Peyer's patch (tissue), 4 donors: ENCODE measurements at regions not wholly inside any gene's neighbourhood (a gene's known extent, or its start where the extent isn't known, plus 50 kb on each side); places are given as distances from the start of the nearest gene placed in this dataset.

Source experiments
- DNase-seq, 3 donors: peaks; one replicate each; pipeline ENCODE4 v3.0.0-alpha.2; 2017 to 2019
- H3K27ac ChIP-seq, 4 donors: fragments of 200-600 bp; sonication (generic); one replicate each; pipeline ENCODE4 v1.5.1; 2016 to 2019
- H3K27me3 ChIP-seq, 2 donors: fragments of 200-600 bp; sonication (generic); one replicate each; pipeline ENCODE4 v1.5.1; 2019
- H3K36me3 ChIP-seq, 3 donors: fragments of 200-600 bp; sonication (generic); one replicate each; pipeline ENCODE4 v1.5.1; 2016 to 2019
- H3K4me1 ChIP-seq, 4 donors: fragments of 200-600 bp; sonication (generic); one replicate each; pipeline ENCODE4 v1.5.1; 2016 to 2019
- H3K4me3 ChIP-seq, 4 donors: fragments of 200-600 bp; sonication (generic); 1 replicate in 3 of 4; 2 replicates in 1 of 4; pipeline ENCODE4 v1.5.1; 2016 to 2019; ENCODE audit warnings: mild to moderate bottlenecking in 1 of 4
- H3K9me3 ChIP-seq, 4 donors: fragments of 200-600 bp; sonication (generic); one replicate each; pipeline ENCODE4 v1.5.1; 2016 to 2019; ENCODE audit warnings: mild to moderate bottlenecking in 1 of 4
- CTCF ChIP-seq, 6 experiments: fragments of 450-650 bp in 4 of 6; fragments of 200-600 bp in 2 of 6; sonication (generic) in 1 of 6; IDR thresholded peaks; one replicate each; pipeline ENCODE4 v1.5.1; 2017 to 2019; ENCODE audit warnings: antibody characterized with exemption in 6 of 6, mild to moderate bottlenecking in 3 of 6, moderate library complexity in 1 of 6
- POLR2A ChIP-seq, 2 donors: fragments of 450-650 bp; IDR thresholded peaks; one replicate each; pipeline ENCODE4 v1.5.1; 2017; ENCODE audit warnings: antibody characterized with exemption in 2 of 2, mild to moderate bottlenecking in 2 of 2, moderate library complexity in 2 of 2

DNA sequence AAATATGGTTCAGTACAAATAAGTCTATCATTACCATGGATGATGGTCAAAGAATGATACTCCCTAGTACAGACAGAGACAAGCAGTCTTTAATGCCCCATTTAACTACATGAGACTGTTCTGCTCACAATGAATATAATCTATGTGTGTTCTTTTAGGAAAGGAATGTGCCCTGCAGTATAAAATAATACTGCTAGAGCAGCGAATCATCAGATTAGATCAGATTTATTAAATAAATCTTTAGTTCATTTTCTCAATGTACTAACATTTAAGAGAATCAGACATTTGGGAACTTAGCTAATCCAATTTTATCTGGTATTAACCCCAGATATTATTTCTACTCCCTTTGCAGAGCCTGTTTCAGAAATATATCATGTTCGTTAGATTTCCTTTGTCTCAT lies 272.0 kb upstream of the GCFC2 start:
- no peaks in the 10 kb centered on the region for H3K9me3 ChIP-seq
- H3K36me3 ChIP-seq = no peaks in the 10 kb centered on the region
- H3K4me3 ChIP-seq = no peak overlapping the region
- TF ChIP-seq CTCF (IDR thresholded peaks at IDR 0.05) (no peak), POLR2A (IDR thresholded peaks at IDR 0.05) (no peak)
- DNase-seq = no peak
- no peaks in the 10 kb centered on the region for H3K4me1 ChIP-seq
- no peak overlapping the region for H3K27ac ChIP-seq
- H3K27me3 ChIP-seq = no peaks in the 10 kb centered on the region

GRCh38 chr2:75964646-75965045 lies 253.9 kb upstream of the GCFC2 start:
- H3K9me3 ChIP-seq = peaks cover 0 to 2% (median 0%) of the 10 kb centered on the region in 4 donors
- H3K36me3 ChIP-seq = no peaks in the 10 kb centered on the region
- H3K4me1 ChIP-seq = no peaks in the 10 kb centered on the region
- H3K4me3 ChIP-seq = no peak overlapping the region
- TF ChIP-seq POLR2A (IDR thresholded peaks at IDR 0.05) = no peak
- no peak for TF ChIP-seq CTCF (IDR thresholded peaks at IDR 0.05)
- no peaks in the 10 kb centered on the region for H3K27me3 ChIP-seq
- no peak overlapping the region for H3K27ac ChIP-seq
- DNase-seq = no peak

GRCh38 chr2:75960472-75961009 lies 249.8 kb upstream of the GCFC2 start:
- Histone ChIP-seq H3K27ac (no peak overlapping the region), H3K4me3 (no peak overlapping the region), H3K27me3 (no peaks in the 10 kb centered on the region), H3K36me3 (no peaks in the 10 kb centered on the region), H3K9me3 (peaks cover 0 to 2% (median 0%) of the 10 kb centered on the region in 4 donors), H3K4me1 (no peaks in the 10 kb centered on the region)
- DNase-seq = no peak
- TF ChIP-seq CTCF (IDR thresholded peaks at IDR 0.05) (no peak), POLR2A (IDR thresholded peaks at IDR 0.05) (no peak)

- Histone ChIP-seq H3K4me3 (no peak overlapping the region), H3K9me3 (peaks cover 0 to 2% (median 0%) of the 10 kb centered on the region in 4 donors), H3K27ac (no peak overlapping the region), H3K27me3 (no peaks in the 10 kb centered on the region), H3K36me3 (no peaks in the 10 kb centered on the region), H3K4me1 (no peaks in the 10 kb centered on the region)
- TF ChIP-seq CTCF (IDR thresholded peaks at IDR 0.05) (no peak), POLR2A (IDR thresholded peaks at IDR 0.05) (no peak)
- no peak for DNase-seq
These were observed 249.2 kb upstream of the GCFC2 start for GRCh38 chr2:75959724-75960471.

DNA sequence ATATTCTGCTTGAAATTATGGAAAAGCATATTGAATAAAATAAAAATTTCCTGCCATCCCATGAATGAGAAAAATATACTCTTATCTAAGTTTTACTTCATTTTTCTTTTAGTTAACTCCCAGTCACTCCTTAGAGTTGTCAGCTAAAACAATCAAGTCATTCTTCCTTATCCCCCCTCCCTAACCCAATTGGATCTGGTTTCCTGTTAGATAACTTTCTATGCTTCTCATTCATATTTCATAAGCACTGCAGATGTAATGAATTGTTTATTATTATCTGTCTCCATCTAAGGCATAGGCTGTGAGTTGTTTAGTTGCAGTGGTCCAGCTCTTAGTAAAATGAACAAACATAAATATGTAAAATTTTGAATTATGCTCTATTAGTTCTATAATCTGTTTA lies 244.0 kb upstream of the GCFC2 start:
- TF ChIP-seq CTCF (IDR thresholded peaks at IDR 0.05) (no peak), POLR2A (IDR thresholded peaks at IDR 0.05) (no peak)
- no peaks in the 10 kb centered on the region for H3K36me3 ChIP-seq
- no peak for DNase-seq

More for the DNA sequence above, 244.0 kb upstream of the GCFC2 start:
- H3K9me3 ChIP-seq = no peaks in the 10 kb centered on the region
- H3K4me3 ChIP-seq = no peak overlapping the region
- H3K27ac ChIP-seq = no peak overlapping the region
- H3K27me3 ChIP-seq = no peaks in the 10 kb centered on the region
- H3K4me1 ChIP-seq = no peaks in the 10 kb centered on the region
